ENCODE measurements at regions not wholly inside any gene's neighbourhood (a gene's known extent, or its start where the extent isn't known, plus 50 kb on each side); places are given as distances from the start of the nearest gene placed in this dataset.

GRCh38 chr14:55764784-55765183 is 184.8 kb downstream of the KTN1 start:
- TF ChIP-seq CTCF (IDR thresholded peaks at IDR 0.05) = no peak
- TF ChIP-seq POLR2A (IDR thresholded peaks at IDR 0.05) = no peak
